HG02840 (cell line): ENCODE measurements at regions not wholly inside any gene's neighbourhood (a gene's known extent, or its start where the extent isn't known, plus 50 kb on each side); places are given as distances from the start of the nearest gene placed in this dataset.

ENCODE experiments used
- ATAC-seq: cut with Tn5 transposase; IDR thresholded peaks from one replicate; pipeline ENCODE4 v1.9.1; 2021; ENCODE audit warnings: mild to moderate bottlenecking, moderate library complexity, moderate number of reproducible peaks; ENCODE audit not compliant: unreplicated experiment, low FRiP score

GRCh38 chr12:46503637-46504175 is 131.1 kb upstream of the SLC38A2 start:
- ATAC-seq: no peak

GRCh38 chr12:46500673-46501072 is 128.1 kb upstream of the SLC38A2 start:
- no peak for ATAC-seq

DNA sequence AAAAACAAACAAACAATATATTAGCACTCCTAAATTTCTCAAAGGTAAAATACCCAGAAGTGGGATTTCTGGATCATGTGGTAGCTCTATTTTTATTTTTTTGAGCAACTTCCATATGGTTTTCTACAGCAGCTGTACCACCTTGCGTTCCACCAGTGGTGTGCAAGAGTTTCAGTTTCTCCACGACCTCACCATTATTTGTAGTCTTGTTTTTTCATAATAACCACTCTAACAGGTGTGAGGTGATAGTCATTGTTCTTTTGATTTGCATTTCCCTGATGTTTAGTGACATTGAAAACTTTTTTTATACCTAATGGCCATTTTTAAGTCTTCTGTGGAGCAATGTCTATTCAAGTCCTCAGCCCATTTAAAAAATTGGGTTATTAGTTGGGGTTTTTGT is 127.3 kb upstream of the SLC38A2 start:
- ATAC-seq: no peak

- no peak for ATAC-seq
These were observed 126.7 kb upstream of the SLC38A2 start for GRCh38 chr12:46499226-46499625.

GRCh38 chr12:46497739-46498138 is 125.2 kb upstream of the SLC38A2 start:
- ATAC-seq: no peak

- ATAC-seq: no peak
These were observed 121.9 kb upstream of the SLC38A2 start for GRCh38 chr12:46494424-46494823.

DNA sequence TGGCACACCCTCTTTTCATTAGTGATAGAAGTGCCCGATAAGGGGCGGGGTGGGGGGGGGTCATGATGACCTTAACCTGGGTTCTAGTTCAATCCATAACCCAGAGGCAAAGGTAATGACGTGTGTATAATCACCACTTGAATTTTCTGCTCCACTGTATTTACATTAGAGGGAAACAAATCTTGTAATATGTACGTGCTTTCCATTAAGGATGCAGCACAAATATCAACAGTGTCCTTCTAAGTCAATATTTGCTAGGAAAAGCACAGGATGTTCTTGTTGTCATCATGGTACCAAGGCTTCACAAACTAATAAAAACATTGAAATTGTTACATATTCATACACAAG is 121.2 kb upstream of the SLC38A2 start:
- ATAC-seq: no peak

DNA sequence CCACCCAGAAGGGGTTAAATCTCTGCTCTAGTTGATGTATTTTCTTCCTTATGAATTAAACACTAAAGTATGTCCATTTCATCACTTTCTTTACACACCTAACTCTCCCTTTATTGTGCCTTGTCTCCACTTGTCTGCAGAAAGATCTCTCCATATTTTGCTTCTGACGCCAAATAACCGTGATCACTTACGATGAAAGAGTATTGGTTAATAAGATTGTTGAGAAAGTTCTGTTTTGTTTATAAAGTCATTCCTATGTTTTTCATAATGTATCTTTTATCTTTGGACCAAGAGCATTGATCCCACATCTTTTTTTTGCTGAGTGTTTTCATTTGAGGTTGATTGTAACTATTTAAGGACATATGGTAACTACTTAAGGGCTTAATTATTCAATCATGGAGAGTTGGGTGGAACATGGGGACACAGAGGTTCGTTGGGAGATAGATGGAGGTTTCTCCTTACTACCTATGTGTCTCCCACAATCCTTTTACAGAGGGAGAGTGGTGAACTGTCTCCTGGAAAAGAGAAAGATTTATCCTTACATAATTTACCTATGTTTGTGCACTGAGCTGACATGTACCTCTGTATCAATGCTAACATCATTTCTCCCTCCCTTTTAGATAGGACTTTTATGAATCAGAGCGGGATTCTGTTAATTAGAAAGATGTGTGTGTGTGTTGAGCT is 120.7 kb upstream of the SLC38A2 start:
- no peak for ATAC-seq

- no peak for ATAC-seq
These were observed 120.0 kb upstream of the SLC38A2 start for GRCh38 chr12:46492471-46493085.

DNA sequence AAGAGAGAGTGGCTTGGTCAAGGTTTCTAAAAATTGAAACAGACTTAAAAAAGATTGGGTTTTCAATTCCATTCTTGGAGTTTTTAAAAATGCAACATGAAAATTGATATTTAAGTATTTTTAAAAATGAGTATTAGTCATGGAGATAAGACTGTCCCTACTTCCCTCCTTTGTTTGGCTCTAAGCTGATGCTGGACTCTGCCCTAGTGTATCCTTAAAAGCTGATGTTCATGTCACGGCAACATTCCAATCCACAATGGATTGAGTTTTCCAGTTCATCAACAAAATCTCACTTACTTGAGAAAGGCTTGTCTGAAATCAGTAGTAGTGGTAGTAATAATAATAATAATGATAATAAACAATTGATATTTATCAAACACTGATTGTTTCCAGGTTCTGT is 119.0 kb upstream of the SLC38A2 start:
- ATAC-seq: no peak

- no peak for ATAC-seq
These were observed 118.1 kb upstream of the SLC38A2 start for GRCh38 chr12:46490635-46491034.

DNA sequence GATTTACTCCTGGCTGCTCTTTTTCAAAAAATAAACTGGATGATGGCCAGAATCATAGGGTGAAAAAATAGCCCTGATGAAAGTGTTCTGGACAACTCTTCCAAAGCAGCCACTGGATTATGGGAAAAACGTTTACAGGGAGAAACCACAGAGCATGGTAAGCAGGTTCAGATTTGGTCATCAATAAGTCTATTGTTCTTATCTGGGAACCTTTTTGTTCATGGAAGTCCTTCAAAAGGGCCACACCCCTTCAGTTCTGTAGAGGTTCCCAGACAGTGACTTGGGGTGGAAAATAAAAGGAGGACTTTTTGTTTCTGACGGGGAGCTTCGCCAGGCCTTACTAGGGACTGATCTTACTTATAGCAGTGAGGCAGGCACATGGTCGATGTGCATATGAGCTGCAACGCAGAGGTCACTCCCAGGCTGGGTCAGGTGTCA is 117.4 kb upstream of the SLC38A2 start:
- no peak for ATAC-seq

- no peak for ATAC-seq
These were observed 115.1 kb upstream of the SLC38A2 start for GRCh38 chr12:46487567-46488131.

- ATAC-seq: no peak
These were observed 114.0 kb upstream of the SLC38A2 start for GRCh38 chr12:46486588-46486987.

DNA sequence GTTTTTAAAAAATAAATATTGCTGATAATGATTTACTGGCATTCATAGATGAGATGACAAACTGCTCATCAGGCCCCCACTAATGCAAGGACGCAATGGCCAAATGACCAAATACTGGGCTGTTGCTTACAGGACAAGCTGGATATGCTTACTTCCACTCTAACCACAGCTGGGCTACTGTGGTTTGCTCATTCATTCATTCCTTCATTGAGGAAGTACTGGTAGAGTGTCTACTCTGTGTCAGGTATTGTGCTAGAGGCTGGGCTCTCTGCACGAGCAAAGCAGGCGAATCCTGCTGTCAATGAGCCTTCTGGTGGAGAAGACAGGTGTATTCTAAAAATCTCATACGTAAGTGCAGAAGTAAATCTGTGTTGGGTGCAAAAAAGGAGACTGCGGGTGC is 113.3 kb upstream of the SLC38A2 start:
- ATAC-seq: no peak

- no peak for ATAC-seq
These were observed 112.0 kb upstream of the SLC38A2 start for GRCh38 chr12:46484396-46485061.

- no peak for ATAC-seq
These were observed 111.2 kb upstream of the SLC38A2 start for GRCh38 chr12:46483572-46484395.

- no peak for ATAC-seq
These were observed 108.2 kb upstream of the SLC38A2 start for GRCh38 chr12:46480724-46481123.

DNA sequence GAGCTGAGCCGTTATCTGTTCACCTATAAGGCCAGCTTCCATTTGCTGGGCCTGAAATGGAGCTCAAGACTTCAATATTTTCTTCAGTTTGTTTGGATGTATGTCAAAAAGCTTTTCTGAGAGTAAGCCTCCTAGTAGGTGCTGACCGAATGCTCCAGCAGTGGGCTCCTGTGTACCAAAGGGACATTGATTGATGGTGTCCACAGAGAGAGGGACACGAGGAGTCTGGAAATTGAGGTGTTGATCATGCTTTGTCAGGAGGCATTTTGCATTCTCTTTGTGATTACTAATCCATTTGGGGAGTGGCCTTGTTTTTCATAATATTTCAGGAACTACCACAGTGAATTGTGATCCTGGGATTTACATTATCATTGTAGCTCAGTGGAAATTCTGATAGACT is 107.7 kb upstream of the SLC38A2 start:
- ATAC-seq: no peak

DNA sequence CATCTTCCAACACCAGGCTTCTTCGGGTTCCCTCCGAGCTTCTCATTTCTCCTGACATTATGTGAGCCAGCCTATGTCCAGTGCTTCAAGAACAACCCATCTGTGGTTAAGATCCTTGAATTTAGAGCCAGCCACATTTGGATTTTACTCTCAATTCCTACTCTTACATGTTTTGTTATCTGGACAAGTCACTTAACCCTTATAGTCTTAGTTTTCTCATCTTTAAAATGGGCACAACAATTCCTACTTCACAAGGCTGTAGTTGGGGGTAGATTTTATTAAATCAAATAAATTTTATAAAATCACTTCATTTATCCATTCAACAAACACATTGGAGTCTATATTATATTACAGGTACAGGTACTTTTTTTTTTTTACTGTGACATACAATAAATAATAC is 105.5 kb upstream of the SLC38A2 start:
- no peak for ATAC-seq
